ENCODE measurements at regions not wholly inside any gene's neighbourhood (a gene's known extent, or its start where the extent isn't known, plus 50 kb on each side); places are given as distances from the start of the nearest gene placed in this dataset.
"Not testable (repeated sequence)": the region's sequence is repeated elsewhere in the genome, so short reads cannot be mapped to it uniquely, and the experiment has no call there.

DNA sequence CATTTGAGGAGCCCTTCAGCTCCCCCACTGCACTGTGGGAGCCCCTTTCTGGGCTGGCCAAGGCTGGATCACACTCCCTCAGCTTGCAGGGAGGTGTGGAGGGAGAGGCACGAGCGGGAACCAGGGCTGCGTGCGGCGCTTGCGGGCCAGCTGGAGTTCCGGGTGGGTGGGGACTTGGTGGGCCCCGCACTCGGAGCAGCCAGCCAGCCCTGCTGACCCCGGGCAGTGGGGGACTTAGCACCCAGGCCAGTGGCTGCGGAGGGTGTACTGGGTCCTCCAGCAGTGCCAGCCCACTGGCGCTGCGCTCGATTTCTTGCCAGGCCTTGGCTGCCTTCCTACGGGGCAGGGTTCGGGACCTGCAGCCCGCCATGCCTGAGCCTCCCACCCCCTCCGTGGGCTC is 895.1 kb upstream of the FAM98A start:
- H3K36me3 ChIP-seq (ENCODE audit: control insufficient read depth in 3 of 3, insufficient read depth in 2 of 3, low read depth in 1 of 3, low read length in 3 of 3); H3K4me3 ChIP-seq (ENCODE audit: low read depth in 1 of 3, low read length in 3 of 3); H3K27me3 ChIP-seq (ENCODE audit: control insufficient read depth in 3 of 3, insufficient read depth in 3 of 3, low read length in 3 of 3); FAIRE-seq; DNase-seq; H3K4me1 ChIP-seq (ENCODE audit: control insufficient read depth in 3 of 3, insufficient read depth in 2 of 3, low read depth in 1 of 3, low read length in 2 of 3); H3K27ac ChIP-seq (ENCODE audit: low read depth in 1 of 3, low read length in 2 of 3); H3K9me3 ChIP-seq (ENCODE audit: control insufficient read depth in 2 of 2, insufficient read depth in 1 of 2, low read depth in 1 of 2, low read length in 1 of 2): not testable (repeated sequence)
- WGBS, 3 donors = 93 to 98% (median 97%) methylated on average over 7 to 18 of the region's 18 CpGs

DNA sequence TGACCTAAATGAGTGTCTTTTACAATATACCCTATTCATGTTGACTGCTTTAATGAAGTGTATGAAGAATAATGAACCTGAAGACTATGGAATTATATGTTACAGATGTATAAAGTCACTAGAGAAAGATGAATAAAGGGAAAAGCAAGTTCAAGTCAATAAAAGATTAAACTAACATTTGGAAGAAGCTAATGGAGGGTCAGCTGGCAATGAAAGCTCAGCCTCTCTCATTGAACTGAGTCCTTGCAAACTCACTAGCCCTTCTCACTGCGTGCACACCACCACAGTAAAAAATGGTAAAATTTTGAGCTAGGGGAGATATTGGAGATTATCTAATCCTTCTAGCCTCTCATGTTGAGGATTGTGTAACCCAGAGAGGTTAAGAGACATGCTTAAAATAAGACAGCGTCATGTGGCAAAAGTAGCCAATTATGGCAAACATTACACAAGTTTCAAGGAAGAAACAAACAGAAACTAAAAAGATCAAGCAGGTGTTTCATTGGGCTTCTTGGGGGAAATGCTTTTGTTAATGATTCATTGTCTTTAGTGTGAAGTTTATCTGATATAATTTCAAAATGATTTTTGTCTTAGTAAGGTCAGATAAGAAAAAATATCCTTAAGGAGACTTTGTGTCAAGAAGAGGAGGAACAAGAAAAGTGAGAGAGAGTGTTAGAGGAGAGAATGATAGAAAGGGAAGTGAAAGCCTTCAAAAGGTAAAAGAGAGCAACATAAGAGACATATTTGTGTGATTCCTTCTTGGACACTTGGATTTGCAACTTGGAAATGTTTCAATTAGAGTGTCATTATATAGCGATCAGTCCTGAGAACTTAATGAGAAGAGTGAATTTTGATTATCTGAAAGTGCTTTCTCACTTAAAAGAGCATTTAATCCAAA is 893.7 kb upstream of the FAM98A start:
- FAIRE-seq (no peak), DNase-seq (no peak)
- Histone ChIP-seq H3K4me1 (ENCODE audit: control insufficient read depth in 3 of 3, insufficient read depth in 2 of 3, low read depth in 1 of 3, low read length in 2 of 3) (no peaks in the 10 kb centered on the region), H3K9me3 (ENCODE audit: control insufficient read depth in 2 of 2, insufficient read depth in 1 of 2, low read depth in 1 of 2, low read length in 1 of 2) (no peaks in the 10 kb centered on the region), H3K27me3 (ENCODE audit: control insufficient read depth in 3 of 3, insufficient read depth in 3 of 3, low read length in 3 of 3) (no peaks in the 10 kb centered on the region), H3K4me3 (ENCODE audit: low read depth in 1 of 3, low read length in 3 of 3) (no peak overlapping the region), H3K36me3 (ENCODE audit: control insufficient read depth in 3 of 3, insufficient read depth in 2 of 3, low read depth in 1 of 3, low read length in 3 of 3) (no peaks in the 10 kb centered on the region), H3K27ac (ENCODE audit: low read depth in 1 of 3, low read length in 2 of 3) (no peak overlapping the region)
- 47 to 66% (median 54%) methylated on average over 3 of the region's 3 CpGs for WGBS, 3 donors

DNA sequence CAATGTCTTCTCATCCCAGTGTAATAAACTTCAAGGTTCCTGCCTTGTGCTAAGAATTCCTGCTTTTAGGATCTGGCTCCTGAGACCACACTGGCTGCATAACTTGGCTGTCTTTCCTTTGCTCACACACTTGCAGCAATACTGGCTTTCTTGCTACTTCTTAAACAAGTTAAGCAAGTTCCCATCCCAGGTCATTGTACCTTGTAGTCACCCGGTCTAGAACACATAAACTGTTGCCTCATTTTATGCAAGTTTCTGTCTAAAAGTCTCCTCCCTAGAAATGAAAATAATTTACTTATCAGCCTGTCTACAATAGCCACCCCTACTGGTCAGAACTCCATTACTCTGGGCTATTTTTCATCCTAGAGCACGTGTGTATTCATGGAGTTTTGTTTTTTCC is 887.9 kb upstream of the FAM98A start:
- H3K4me1 ChIP-seq (ENCODE audit: control insufficient read depth in 3 of 3, insufficient read depth in 2 of 3, low read depth in 1 of 3, low read length in 2 of 3) = no peaks in the 10 kb centered on the region
- no peak for FAIRE-seq
- no peaks in the 10 kb centered on the region for H3K36me3 ChIP-seq (ENCODE audit: control insufficient read depth in 3 of 3, insufficient read depth in 2 of 3, low read depth in 1 of 3, low read length in 3 of 3)
- no peaks in the 10 kb centered on the region for H3K27me3 ChIP-seq (ENCODE audit: control insufficient read depth in 3 of 3, insufficient read depth in 3 of 3, low read length in 3 of 3)
- no peaks in the 10 kb centered on the region for H3K9me3 ChIP-seq (ENCODE audit: control insufficient read depth in 2 of 2, insufficient read depth in 1 of 2, low read depth in 1 of 2, low read length in 1 of 2)
- no peak overlapping the region for H3K4me3 ChIP-seq (ENCODE audit: low read depth in 1 of 3, low read length in 3 of 3)
- H3K27ac ChIP-seq (ENCODE audit: low read depth in 1 of 3, low read length in 2 of 3) = no peak overlapping the region
- DNase-seq = peak in 1 of 2 donors; percentile 39
- 33 to 54% (median 46%) methylated on average over 2 of the region's 2 CpGs for WGBS, 3 donors

DNA sequence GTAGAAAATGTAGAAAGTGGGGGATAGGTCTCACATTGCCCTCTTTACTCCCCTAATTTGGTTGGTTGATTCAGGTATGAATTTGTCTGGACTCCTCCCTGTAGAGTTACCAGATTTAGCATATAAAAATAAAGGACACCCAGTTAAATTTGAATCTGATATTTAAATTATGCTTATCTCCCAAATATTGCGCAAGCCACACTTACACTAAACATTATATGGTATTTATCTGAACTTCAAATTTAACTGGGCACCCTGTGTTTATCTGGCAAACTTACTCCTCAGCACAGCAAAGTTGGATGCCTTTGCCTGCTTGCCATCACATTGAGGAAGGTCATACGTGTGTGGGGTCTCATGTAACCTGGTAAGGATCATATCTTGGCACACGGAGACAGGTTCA is 882.4 kb upstream of the FAM98A start:
- Histone ChIP-seq H3K4me1 (ENCODE audit: control insufficient read depth in 3 of 3, insufficient read depth in 2 of 3, low read depth in 1 of 3, low read length in 2 of 3) (no peaks in the 10 kb centered on the region), H3K4me3 (ENCODE audit: low read depth in 1 of 3, low read length in 3 of 3) (no peak overlapping the region), H3K27ac (ENCODE audit: low read depth in 1 of 3, low read length in 2 of 3) (no peak overlapping the region), H3K27me3 (ENCODE audit: control insufficient read depth in 3 of 3, insufficient read depth in 3 of 3, low read length in 3 of 3) (no peaks in the 10 kb centered on the region), H3K36me3 (ENCODE audit: control insufficient read depth in 3 of 3, insufficient read depth in 2 of 3, low read depth in 1 of 3, low read length in 3 of 3) (no peaks in the 10 kb centered on the region), H3K9me3 (ENCODE audit: control insufficient read depth in 2 of 2, insufficient read depth in 1 of 2, low read depth in 1 of 2, low read length in 1 of 2) (no peaks in the 10 kb centered on the region)
- DNase-seq = no peak
- no peak for FAIRE-seq
- WGBS, 3 donors = 83 to 84% (median 83%) methylated on average over 3 of the region's 3 CpGs

DNA sequence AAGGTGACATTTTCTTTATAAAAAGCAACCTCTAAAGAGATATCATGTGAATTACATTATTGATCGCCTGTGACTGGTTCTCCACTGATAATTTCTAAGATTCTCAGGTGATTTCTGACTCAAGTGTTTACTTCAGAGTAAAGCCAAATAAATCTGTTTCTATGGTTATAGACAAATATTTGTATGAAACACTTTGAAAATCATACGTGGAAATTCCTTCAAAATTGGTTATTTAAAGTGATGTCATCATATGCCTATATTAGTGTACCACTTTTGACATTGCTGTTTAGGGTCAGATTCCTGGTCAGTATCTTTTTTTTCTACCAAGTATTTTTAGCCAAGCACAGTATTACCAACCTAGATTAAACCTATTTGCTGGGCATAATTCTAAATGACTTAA is 881.3 kb upstream of the FAM98A start:
- 45 to 71% (median 65%) methylated on average over 2 of the region's 2 CpGs for WGBS, 3 donors

DNA sequence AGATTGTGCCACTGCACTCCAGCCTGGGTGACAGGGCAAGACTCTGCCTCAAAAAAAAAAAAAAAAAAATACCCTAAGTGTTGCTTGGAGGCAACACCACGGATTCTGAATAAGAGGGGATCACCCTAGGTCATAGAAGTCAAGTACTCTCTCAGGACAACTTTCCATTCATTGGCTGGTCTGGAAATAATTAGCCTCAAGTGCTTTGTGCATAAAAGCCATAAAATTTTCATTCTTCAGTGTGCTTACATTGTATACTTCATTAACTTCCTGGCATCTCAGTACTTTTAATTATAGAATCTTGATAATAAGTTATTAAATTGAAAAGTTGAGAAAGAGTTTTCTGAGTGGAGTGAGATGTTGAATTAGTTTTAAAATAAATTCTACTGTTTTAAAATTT is 876.1 kb upstream of the FAM98A start:
- no peaks in the 10 kb centered on the region for H3K9me3 ChIP-seq (ENCODE audit: control insufficient read depth in 2 of 2, insufficient read depth in 1 of 2, low read depth in 1 of 2, low read length in 1 of 2)
- FAIRE-seq = no peak

More for the DNA sequence above, 881.3 kb upstream of the FAM98A start:
- Histone ChIP-seq H3K9me3 (ENCODE audit: control insufficient read depth in 2 of 2, insufficient read depth in 1 of 2, low read depth in 1 of 2, low read length in 1 of 2) (no peaks in the 10 kb centered on the region), H3K27me3 (ENCODE audit: control insufficient read depth in 3 of 3, insufficient read depth in 3 of 3, low read length in 3 of 3) (no peaks in the 10 kb centered on the region), H3K4me1 (ENCODE audit: control insufficient read depth in 3 of 3, insufficient read depth in 2 of 3, low read depth in 1 of 3, low read length in 2 of 3) (no peaks in the 10 kb centered on the region), H3K36me3 (ENCODE audit: control insufficient read depth in 3 of 3, insufficient read depth in 2 of 3, low read depth in 1 of 3, low read length in 3 of 3) (no peaks in the 10 kb centered on the region), H3K27ac (ENCODE audit: low read depth in 1 of 3, low read length in 2 of 3) (no peak overlapping the region), H3K4me3 (ENCODE audit: low read depth in 1 of 3, low read length in 3 of 3) (no peak overlapping the region)
- FAIRE-seq = no peak
- no peak for DNase-seq

DNA sequence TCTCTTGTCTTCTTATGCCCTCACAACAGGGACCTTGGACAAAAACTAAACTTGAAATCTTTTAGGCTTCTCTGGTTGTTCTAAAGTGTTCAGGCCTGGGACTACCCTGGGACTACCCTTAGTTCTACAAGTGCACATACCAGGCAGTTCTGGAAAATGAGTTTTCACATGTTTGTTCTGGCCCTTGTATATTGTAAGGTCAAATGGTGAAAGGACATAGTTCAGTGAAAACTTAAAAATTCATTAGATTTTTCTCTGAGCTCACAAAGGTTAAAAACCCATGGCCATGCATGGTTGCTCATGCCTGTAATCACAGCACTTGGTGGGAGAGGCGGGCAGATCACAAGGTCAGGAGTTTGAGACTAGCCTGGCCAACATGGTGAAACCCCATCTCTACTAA is 875.5 kb upstream of the FAM98A start:
- Histone ChIP-seq H3K27me3 (ENCODE audit: control insufficient read depth in 3 of 3, insufficient read depth in 3 of 3, low read length in 3 of 3) (no peaks in the 10 kb centered on the region), H3K36me3 (ENCODE audit: control insufficient read depth in 3 of 3, insufficient read depth in 2 of 3, low read depth in 1 of 3, low read length in 3 of 3) (no peaks in the 10 kb centered on the region), H3K4me1 (ENCODE audit: control insufficient read depth in 3 of 3, insufficient read depth in 2 of 3, low read depth in 1 of 3, low read length in 2 of 3) (no peaks in the 10 kb centered on the region), H3K9me3 (ENCODE audit: control insufficient read depth in 2 of 2, insufficient read depth in 1 of 2, low read depth in 1 of 2, low read length in 1 of 2) (no peaks in the 10 kb centered on the region), H3K4me3 (ENCODE audit: low read depth in 1 of 3, low read length in 3 of 3) (no peak overlapping the region), H3K27ac (ENCODE audit: low read depth in 1 of 3, low read length in 2 of 3) (no peak overlapping the region)
- WGBS, 3 donors = 82 to 100% (median 83%) methylated on average over 1 of the region's 1 CpG
- DNase-seq (no peak), FAIRE-seq (no peak)

More for the DNA sequence above, 876.1 kb upstream of the FAM98A start:
- Histone ChIP-seq H3K27me3 (ENCODE audit: control insufficient read depth in 3 of 3, insufficient read depth in 3 of 3, low read length in 3 of 3) (no peaks in the 10 kb centered on the region), H3K4me1 (ENCODE audit: control insufficient read depth in 3 of 3, insufficient read depth in 2 of 3, low read depth in 1 of 3, low read length in 2 of 3) (no peaks in the 10 kb centered on the region), H3K4me3 (ENCODE audit: low read depth in 1 of 3, low read length in 3 of 3) (no peak overlapping the region), H3K36me3 (ENCODE audit: control insufficient read depth in 3 of 3, insufficient read depth in 2 of 3, low read depth in 1 of 3, low read length in 3 of 3) (no peaks in the 10 kb centered on the region), H3K27ac (ENCODE audit: low read depth in 1 of 3, low read length in 2 of 3) (no peak overlapping the region)
- 14 to 25% (median 25%) methylated on average over 1 of the region's 1 CpG for WGBS, 3 donors
- DNase-seq = no peak

DNA sequence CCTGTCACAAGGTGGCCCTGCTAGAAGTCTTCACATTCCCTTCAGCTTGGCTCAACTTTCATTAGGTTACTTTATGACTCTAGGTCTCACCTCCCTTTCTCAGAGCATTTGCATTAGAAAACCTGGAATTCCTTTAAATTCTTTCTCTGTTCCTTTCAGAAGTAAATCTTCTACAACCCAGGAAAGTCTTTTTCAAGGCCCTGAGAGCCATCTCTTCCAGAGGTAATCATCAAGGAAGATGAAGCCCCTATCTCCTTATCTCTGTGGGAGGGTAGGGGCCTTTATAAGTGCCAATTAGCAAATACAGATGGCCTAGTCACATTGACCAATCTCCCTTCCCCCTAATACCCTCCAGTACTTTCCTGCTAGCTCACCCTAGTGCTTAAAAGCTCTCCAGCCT is 848.0 kb upstream of the FAM98A start:
- FAIRE-seq (no peak), DNase-seq (no peak)
- no peaks in the 10 kb centered on the region for H3K36me3 ChIP-seq (ENCODE audit: control insufficient read depth in 3 of 3, insufficient read depth in 2 of 3, low read depth in 1 of 3, low read length in 3 of 3)
- no peaks in the 10 kb centered on the region for H3K9me3 ChIP-seq (ENCODE audit: control insufficient read depth in 2 of 2, insufficient read depth in 1 of 2, low read depth in 1 of 2, low read length in 1 of 2)
- H3K4me1 ChIP-seq (ENCODE audit: control insufficient read depth in 3 of 3, insufficient read depth in 2 of 3, low read depth in 1 of 3, low read length in 2 of 3) = no peaks in the 10 kb centered on the region
- no peaks in the 10 kb centered on the region for H3K27me3 ChIP-seq (ENCODE audit: control insufficient read depth in 3 of 3, insufficient read depth in 3 of 3, low read length in 3 of 3)
- no peak overlapping the region for H3K4me3 ChIP-seq (ENCODE audit: low read depth in 1 of 3, low read length in 3 of 3)
- H3K27ac ChIP-seq (ENCODE audit: low read depth in 1 of 3, low read length in 2 of 3) = no peak overlapping the region

DNA sequence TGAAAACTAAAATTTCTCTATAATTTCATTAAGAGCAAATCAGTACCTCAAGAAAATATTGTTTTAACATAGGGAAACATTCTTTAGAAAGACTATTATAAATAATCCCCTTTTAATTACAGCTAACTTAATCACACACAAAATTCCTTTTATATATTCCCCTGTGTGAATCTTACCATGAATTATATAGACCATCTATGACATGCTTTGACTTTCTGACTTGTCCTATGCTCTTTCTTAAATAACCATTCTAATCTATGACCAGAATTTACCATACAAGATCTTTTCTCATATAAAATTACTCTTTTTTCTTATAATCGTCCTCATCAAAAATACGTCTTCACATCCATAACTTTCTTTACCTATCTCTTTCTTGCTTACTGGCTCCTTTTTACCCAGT is 824.2 kb upstream of the FAM98A start:
- FAIRE-seq (no peak), DNase-seq (no peak)
- WGBS, 3 donors = 91 to 99% (median 94%) methylated on average over 2 of the region's 2 CpGs
- peaks cover 0 to 4% of the 10 kb centered on the region in 2 donors for H3K9me3 ChIP-seq (ENCODE audit: control insufficient read depth in 2 of 2, insufficient read depth in 1 of 2, low read depth in 1 of 2, low read length in 1 of 2)
- H3K36me3 ChIP-seq (ENCODE audit: control insufficient read depth in 3 of 3, insufficient read depth in 2 of 3, low read depth in 1 of 3, low read length in 3 of 3) = no peaks in the 10 kb centered on the region
- H3K27me3 ChIP-seq (ENCODE audit: control insufficient read depth in 3 of 3, insufficient read depth in 3 of 3, low read length in 3 of 3) = no peaks in the 10 kb centered on the region
- H3K27ac ChIP-seq (ENCODE audit: low read depth in 1 of 3, low read length in 2 of 3) = no peak overlapping the region
- no peaks in the 10 kb centered on the region for H3K4me1 ChIP-seq (ENCODE audit: control insufficient read depth in 3 of 3, insufficient read depth in 2 of 3, low read depth in 1 of 3, low read length in 2 of 3)
- H3K4me3 ChIP-seq (ENCODE audit: low read depth in 1 of 3, low read length in 3 of 3) = no peak overlapping the region

Data from small intestine (tissue), 7 donors.